A673 (cell line): ENCODE measurements at regions not wholly inside any gene's neighbourhood (a gene's known extent, or its start where the extent isn't known, plus 50 kb on each side); places are given as distances from the start of the nearest gene placed in this dataset.
A peak's percentile ranks its signal among the peaks of the same experiment; 100 is the strongest.

ENCODE experiments used
- BruUV-seq: library from RNA; stranded (reverse); fragments of 400-500 nt; replicated peaks from 2 replicates; lab custom pipeline; 2021; lab: Mats Ljungman, UMichigan
- CTCF ChIA-PET: fragments of 300-600 bp; sonication (Branson Sonifier 250); formaldehyde crosslinking; loops from one replicate; lab custom pipeline; 2022; ENCODE audit warnings: antibody characterized with exemption; lab: Charles Lee
- POLR2A ChIA-PET: fragments of 300-600 bp; sonication (Branson Sonifier 250); formaldehyde crosslinking; loops from one replicate; lab custom pipeline; 2022; ENCODE audit warnings: antibody characterized with exemption; ENCODE audit not compliant: low non-redundant PET; lab: Charles Lee
- DNase-seq: peaks from one replicate; pipeline ENCODE4 v3.0.0-alpha.2; 2015; ENCODE audit warnings: low spot score
- H3K27ac ChIP-seq: fragments of 200-600 bp; sonication (generic); 2 replicates; pipeline ENCODE4 v1.5.1; 2016; ENCODE audit warnings: mixed run types, low read depth, mild to moderate bottlenecking, mixed read lengths, antibody characterized with exemption, low read length; ENCODE audit not compliant: poor library complexity, severe bottlenecking
- H3K27me3 ChIP-seq: fragments of 200-600 bp; sonication (generic); replicated peaks from 2 replicates; pipeline ENCODE4 v1.6.1; 2017; ENCODE audit warnings: mixed run types, low read depth, mild to moderate bottlenecking, mixed read lengths, antibody characterized with exemption, low read length; ENCODE audit not compliant: insufficient read depth, poor library complexity
- H3K36me3 ChIP-seq: fragments of 200-600 bp; sonication (generic); 2 replicates; pipeline ENCODE4 v1.6.1; 2016; ENCODE audit warnings: mixed run types, mild to moderate bottlenecking, mixed read lengths, antibody characterized with exemption, low read length; ENCODE audit not compliant: insufficient read depth, poor library complexity, severe bottlenecking
- H3K4me1 ChIP-seq: fragments of 200-600 bp; sonication (generic); 2 replicates; pipeline ENCODE4 v1.6.1; 2017; ENCODE audit warnings: mixed run types, mild to moderate bottlenecking, mixed read lengths, antibody characterized with exemption, low read length; ENCODE audit not compliant: insufficient read depth, poor library complexity, severe bottlenecking
- H3K4me3 ChIP-seq: fragments of 200-600 bp; sonication (generic); 2 replicates; pipeline ENCODE4 v1.5.1; 2016; ENCODE audit warnings: low read depth, mixed run types, mild to moderate bottlenecking, mixed read lengths, low read length; ENCODE audit not compliant: poor library complexity, severe bottlenecking
- H3K9me3 ChIP-seq: fragments of 200-600 bp; sonication (generic); 2 replicates; pipeline ENCODE4 v1.6.1; 2016; ENCODE audit warnings: mixed run types, low read depth, mild to moderate bottlenecking, mixed read lengths, antibody characterized with exemption, low read length; ENCODE audit not compliant: poor library complexity, severe bottlenecking
- CTCF ChIP-seq: fragments of 300-800, 200-600 bp; sonication (generic); conservative IDR thresholded peaks from 2 replicates; pipeline ENCODE4 v1.5.1; 2017; ENCODE audit warnings: low read depth, mild to moderate bottlenecking, antibody characterized with exemption, low read length, moderate library complexity, mixed read lengths
- EZH2 ChIP-seq: fragments of 200-600 bp; sonication (generic); IDR thresholded peaks from 2 replicates; pipeline ENCODE4 v1.6.1; 2017; ENCODE audit warnings: borderline replicate concordance, low read depth, mild to moderate bottlenecking, mixed read lengths, antibody characterized with exemption, low read length; ENCODE audit not compliant: poor library complexity, severe bottlenecking
- intact Hi-C: fragments of 100-400 bp; cut with micrococcal nuclease; formaldehyde crosslinking; loops from one replicate; pipeline ENCODE4 v1.10.0; 2022; ENCODE audit not compliant: unreplicated experiment

GRCh38 chr16:63292036-63292435 is 1255.8 kb upstream of the CDH8 start:
- no peak for TF ChIP-seq CTCF
- no peak for TF ChIP-seq EZH2
- no peak for DNase-seq
- intact Hi-C loops = loop anchor here (10.0 kb wide), 1 partner anchor 1097 kb away; no protein-coding TSS in a partner anchor
- no peak overlapping the region for H3K27ac ChIP-seq
- H3K36me3 ChIP-seq = no peaks in the 10 kb centered on the region
- H3K27me3 ChIP-seq = no peaks in the 10 kb centered on the region
- ChIA-PET POLR2A (no interaction called here), CTCF (no interaction called here)
- no peaks in the 10 kb centered on the region for H3K4me1 ChIP-seq
- H3K9me3 ChIP-seq = no peaks in the 10 kb centered on the region
- no TSS peak for BruUV-seq
- no peak overlapping the region for H3K4me3 ChIP-seq

GRCh38 chr16:63289834-63290460 is 1253.7 kb upstream of the CDH8 start:
- ChIA-PET POLR2A (no interaction called here), CTCF (interaction anchor here (0.9 to 2.5 kb wide), 4 partner anchors 1010 to 1099 kb away, joined by 4 to 12 read pairs (median 7); no protein-coding TSS in a partner anchor)
- Histone ChIP-seq H3K27ac (no peak overlapping the region), H3K27me3 (no peaks in the 10 kb centered on the region), H3K4me1 (no peaks in the 10 kb centered on the region), H3K9me3 (no peaks in the 10 kb centered on the region), H3K36me3 (no peaks in the 10 kb centered on the region), H3K4me3 (no peak overlapping the region)
- intact Hi-C loops = loop anchor here (10.0 kb wide), 2 partner anchors 1065 to 1095 kb away; no protein-coding TSS in a partner anchor
- BruUV-seq = no TSS peak
- peak; percentile 72 for DNase-seq
- TF ChIP-seq CTCF (peak; percentile 91), EZH2 (no peak)

GRCh38 chr16:63287401-63287800 is 1251.2 kb upstream of the CDH8 start:
- H3K27ac ChIP-seq = no peak overlapping the region
- ChIA-PET POLR2A (no interaction called here), CTCF (no interaction called here)
- no TSS peak for BruUV-seq
- TF ChIP-seq EZH2 (no peak), CTCF (no peak)
- no peaks in the 10 kb centered on the region for H3K9me3 ChIP-seq
- no peaks in the 10 kb centered on the region for H3K27me3 ChIP-seq
- no peak for DNase-seq
- no peaks in the 10 kb centered on the region for H3K4me1 ChIP-seq
- H3K36me3 ChIP-seq = no peaks in the 10 kb centered on the region
- intact Hi-C loops = loop anchor here (10.0 kb wide), 1 partner anchor 1063 kb away; no protein-coding TSS in a partner anchor
- H3K4me3 ChIP-seq = no peak overlapping the region
